Stimulated activated CD4-positive, alpha-beta T cell treated with anti-CD3 and anti-CD28 coated beads, Interleukin-4, amount 100 ng/mL, for 24 hours (primary cell): ENCODE measurements at regions not wholly inside any gene's neighbourhood (a gene's known extent, or its start where the extent isn't known, plus 50 kb on each side); places are given as distances from the start of the nearest gene placed in this dataset.

Experiments
- DNase-seq: peaks from one replicate; pipeline ENCODE4 v3.0.0-alpha.2; 2020

- no peak for DNase-seq
Measured at GRCh38 chr1:168875831-168876230, 146.8 kb upstream of the DPT start.

GRCh38 chr1:168876830-168877229 lies 147.8 kb upstream of the DPT start:
- DNase-seq, result no peak

GRCh38 chr1:168879896-168880734 lies 151.1 kb upstream of the DPT start:
- DNase-seq, result no peak

- DNase-seq, result no peak
Measured at GRCh38 chr1:168881656-168882260, 152.8 kb upstream of the DPT start.

- DNase-seq, result no peak
Measured at GRCh38 chr1:168887381-168887780, 158.4 kb upstream of the DPT start.

- no peak for DNase-seq
Measured at GRCh38 chr1:168888418-168888817, 159.4 kb upstream of the DPT start.

- no peak for DNase-seq
Measured at GRCh38 chr1:168892931-168893330, 163.9 kb upstream of the DPT start.

- no peak for DNase-seq
Measured at GRCh38 chr1:168893359-168893801, 164.4 kb upstream of the DPT start.

GRCh38 chr1:168894397-168894903 lies 165.4 kb upstream of the DPT start:
- DNase-seq, result no peak

GRCh38 chr1:168897249-168897648 lies 168.2 kb upstream of the DPT start:
- no peak for DNase-seq

GRCh38 chr1:168903237-168903830 lies 174.3 kb upstream of the DPT start:
- DNase-seq, result no peak

GRCh38 chr1:168905633-168906032 lies 176.6 kb upstream of the DPT start:
- no peak for DNase-seq

GRCh38 chr1:168906367-168906766 lies 177.4 kb upstream of the DPT start:
- no peak for DNase-seq

- DNase-seq, result no peak
Measured at GRCh38 chr1:168907053-168907452, 178.0 kb upstream of the DPT start.

GRCh38 chr1:168907786-168908348 lies 178.9 kb upstream of the DPT start:
- DNase-seq, result no peak

- DNase-seq, result no peak
Measured at GRCh38 chr1:168910403-168910802, 181.4 kb upstream of the DPT start.

- DNase-seq, result no peak
Measured at GRCh38 chr1:168911370-168911769, 182.4 kb upstream of the DPT start.

- DNase-seq, result no peak
Measured at GRCh38 chr1:168913711-168914463, 184.9 kb upstream of the DPT start.

- DNase-seq, result no peak
Measured at GRCh38 chr1:168917309-168917708, 188.3 kb upstream of the DPT start.

GRCh38 chr1:168917796-168918195 lies 188.7 kb upstream of the ATP1B1 start:
- no peak for DNase-seq

- no peak for DNase-seq
Measured at GRCh38 chr1:168918860-168919741, 187.4 kb upstream of the ATP1B1 start.
